DND-41 (cell line): ENCODE measurements at regions not wholly inside any gene's neighbourhood (a gene's known extent, or its start where the extent isn't known, plus 50 kb on each side); places are given as distances from the start of the nearest gene placed in this dataset.

Experiments
- CTCF ChIP-seq: IDR thresholded peaks from 2 replicates; pipeline ENCODE4 v1.5.1; 2012; ENCODE audit warnings: borderline replicate concordance, low read length, moderate library complexity, mild to moderate bottlenecking; ENCODE audit not compliant: poor library complexity, severe bottlenecking; ENCODE audit errors: extremely low read depth
- EZH2 ChIP-seq: IDR thresholded peaks from 3 replicates; pipeline ENCODE4 v1.6.1; 2012; ENCODE audit warnings: borderline replicate concordance, low read depth, mild to moderate bottlenecking, moderate library complexity, low read length, inconsistent platforms; ENCODE audit not compliant: severe bottlenecking

- TF ChIP-seq CTCF (no peak), EZH2 (no peak)
Observed at GRCh38 chr5:91706785-91707520, 323.8 kb upstream of the ARRDC3 start.
